Esophagus (tissue), 2 donors: ENCODE measurements at regions not wholly inside any gene's neighbourhood (a gene's known extent, or its start where the extent isn't known, plus 50 kb on each side); places are given as distances from the start of the nearest gene placed in this dataset.

Experiments used
- H3K27ac ChIP-seq, 2 donors: one replicate each; pipeline ENCODE4 v1.5.1; 2013; ENCODE audit warnings: low read depth in 2 of 2, mild to moderate bottlenecking in 2 of 2, inconsistent platforms in 1 of 2, low read length in 1 of 2, moderate library complexity in 1 of 2
- H3K27me3 ChIP-seq, 2 donors: one replicate each; pipeline ENCODE4 v1.6.1; 2013; ENCODE audit warnings: low read length in 2 of 2, control low read depth in 1 of 2, mild to moderate bottlenecking in 1 of 2; ENCODE audit not compliant: insufficient read depth in 2 of 2, control insufficient read depth in 1 of 2
- H3K36me3 ChIP-seq, 2 donors: one replicate each; pipeline ENCODE4 v1.6.1; 2013; ENCODE audit warnings: low read length in 1 of 2; ENCODE audit not compliant: control insufficient read depth in 2 of 2, insufficient read depth in 2 of 2
- H3K4me1 ChIP-seq, 2 donors: one replicate each; pipeline ENCODE4 v1.6.1; 2013; ENCODE audit warnings: low read length in 1 of 2; ENCODE audit not compliant: control insufficient read depth in 2 of 2, insufficient read depth in 2 of 2
- H3K4me3 ChIP-seq, 2 donors: one replicate each; pipeline ENCODE4 v1.5.1; 2013; ENCODE audit warnings: low read length in 2 of 2, mild to moderate bottlenecking in 2 of 2, low read depth in 1 of 2, moderate library complexity in 1 of 2
- H3K9me3 ChIP-seq, 2 donors: one replicate each; pipeline ENCODE4 v1.6.1; 2013; ENCODE audit warnings: mild to moderate bottlenecking in 2 of 2, low read depth in 1 of 2, low read length in 1 of 2, moderate library complexity in 1 of 2; ENCODE audit not compliant: control insufficient read depth in 2 of 2, insufficient read depth in 1 of 2
- WGBS, 2 donors: extraction: QIAGEN DNeasy Blood & Tissue Kit; methylation state at CpG; one replicate each; pipeline ENCODE4 v1.1.7; 2013; 5-methylcytosine and 5-hydroxymethylcytosine counted together
- donor health status: healthy with polysubstance abuse.
- donor health status: Bipolar disorder and iron deficiency.

DNA sequence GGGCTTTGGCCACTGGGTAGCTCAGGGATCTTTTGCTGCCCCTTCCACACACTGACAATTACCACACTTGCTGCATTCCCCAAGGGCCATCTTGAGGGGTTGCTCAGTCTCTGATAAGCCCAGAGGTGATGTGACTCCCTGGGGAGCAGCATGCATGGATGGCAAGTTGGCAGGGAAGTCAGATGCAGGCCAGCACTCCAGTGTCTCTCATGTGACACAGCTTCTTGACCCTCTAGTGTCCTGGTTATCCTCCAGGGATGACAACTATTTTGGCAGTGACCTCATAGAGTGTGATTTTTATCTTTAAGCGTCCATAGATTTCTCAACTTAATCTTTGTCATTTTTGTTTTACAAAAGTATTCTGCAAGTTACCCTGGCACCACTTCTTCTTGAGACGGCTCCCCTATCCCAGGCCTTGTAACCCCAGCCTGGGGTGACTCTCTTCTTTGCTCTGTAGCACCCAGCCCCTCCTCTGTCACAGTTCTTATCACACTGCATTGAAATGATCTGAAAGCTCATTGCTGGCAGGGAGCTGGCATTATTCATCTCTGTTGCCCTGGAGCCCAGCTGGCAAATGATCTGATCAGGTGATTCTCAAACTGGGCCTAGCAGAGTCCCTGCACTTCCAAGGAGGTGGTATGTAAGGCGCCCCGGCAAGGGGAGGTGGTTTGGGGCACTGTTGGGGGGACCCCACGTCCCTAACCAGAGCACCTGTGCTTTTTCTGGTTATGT, 72.6 kb downstream of the TENT5C start:
- no peaks in the 10 kb centered on the region for H3K4me1 ChIP-seq
- no peaks in the 10 kb centered on the region for H3K9me3 ChIP-seq
- H3K4me3 ChIP-seq: no peak overlapping the region
- H3K27ac ChIP-seq: no peak overlapping the region
- H3K27me3 ChIP-seq: no peaks in the 10 kb centered on the region
- 55 to 70% methylated on average over 5 of the region's 5 CpGs for WGBS, 2 donors
- H3K36me3 ChIP-seq: no peaks in the 10 kb centered on the region

DNA sequence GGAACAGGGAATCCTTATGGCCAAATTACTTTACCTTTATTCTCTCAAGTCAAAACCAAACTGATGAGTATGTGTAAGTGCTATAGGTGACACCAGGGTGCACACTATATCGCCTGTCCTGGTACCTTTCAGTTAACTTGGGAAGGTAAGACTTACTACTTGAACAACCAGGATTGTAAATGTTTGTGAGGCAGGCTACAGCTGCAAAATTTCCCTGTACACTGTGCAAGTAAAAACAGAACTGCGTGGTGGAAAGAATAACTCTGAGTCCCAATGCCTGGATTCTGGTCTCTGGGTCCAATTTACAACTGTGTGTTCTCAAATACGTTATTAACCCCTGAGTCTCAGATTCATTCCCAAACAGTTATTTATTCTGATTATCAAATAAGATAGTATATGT, 73.5 kb downstream of the TENT5C start:
- WGBS, 2 donors: 67 to 79% methylated on average over 3 of the region's 3 CpGs
- no peaks in the 10 kb centered on the region for H3K9me3 ChIP-seq
- H3K4me1 ChIP-seq: no peaks in the 10 kb centered on the region
- H3K27me3 ChIP-seq: no peaks in the 10 kb centered on the region
- H3K27ac ChIP-seq: no peak overlapping the region
- H3K4me3 ChIP-seq: no peak overlapping the region
- H3K36me3 ChIP-seq: no peaks in the 10 kb centered on the region

DNA sequence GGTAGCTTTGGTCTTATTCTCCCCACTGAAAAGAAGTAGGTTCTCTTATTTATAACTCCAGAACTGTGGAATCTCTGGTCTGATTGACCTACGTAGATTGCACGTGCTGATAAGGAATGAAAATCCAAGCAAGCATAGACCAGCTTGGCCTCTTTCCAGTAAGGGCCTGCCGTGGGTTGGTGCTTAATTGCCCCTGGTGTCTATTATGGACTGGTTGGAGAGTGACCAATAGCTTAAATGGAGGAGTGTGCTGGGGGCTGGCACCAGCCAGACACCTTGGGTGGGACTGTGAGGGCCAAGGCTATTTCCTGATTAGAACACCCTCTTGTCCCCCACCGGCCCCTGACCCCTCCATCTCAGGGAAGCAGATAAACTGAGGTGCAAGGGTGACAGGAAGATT, 74.0 kb downstream of the TENT5C start:
- Histone ChIP-seq H3K36me3 (no peaks in the 10 kb centered on the region), H3K27me3 (no peaks in the 10 kb centered on the region), H3K4me1 (no peaks in the 10 kb centered on the region), H3K4me3 (no peak overlapping the region), H3K27ac (no peak overlapping the region), H3K9me3 (no peaks in the 10 kb centered on the region)
- 72 to 78% methylated on average over 4 of the region's 4 CpGs for WGBS, 2 donors

DNA sequence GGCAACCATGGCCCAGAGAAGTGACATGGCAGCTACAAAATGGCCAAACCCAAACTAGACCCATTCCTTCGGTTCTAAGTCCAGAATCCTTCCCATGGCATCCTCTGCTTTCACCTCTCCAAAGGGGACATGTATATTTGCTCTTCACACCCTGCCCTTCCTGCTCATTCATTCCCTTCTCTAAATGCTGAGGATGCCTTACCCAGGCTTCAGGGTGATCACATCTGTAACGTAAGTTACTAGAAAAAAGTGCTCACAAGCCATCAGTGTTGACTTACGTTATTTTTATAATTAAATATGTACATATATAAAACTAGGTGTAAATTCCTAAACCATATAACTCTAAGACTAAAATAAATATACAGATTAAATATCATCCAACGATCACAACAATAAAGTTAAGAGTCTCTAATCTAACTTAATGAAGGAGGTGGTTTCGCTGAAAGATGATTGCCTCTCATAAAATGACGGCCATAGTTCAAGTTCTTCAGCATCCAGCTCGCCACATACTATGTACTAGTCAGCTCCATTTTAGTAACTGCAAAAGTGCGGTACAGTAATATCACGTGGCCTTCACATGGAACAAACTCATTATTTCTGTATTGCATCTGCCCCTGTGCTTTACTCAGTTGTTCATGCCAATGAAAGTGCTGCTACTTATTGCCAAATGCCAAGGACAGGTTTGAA, 74.6 kb downstream of the TENT5C start:
- H3K4me3 ChIP-seq: no peak overlapping the region
- no peak overlapping the region for H3K27ac ChIP-seq
- no peaks in the 10 kb centered on the region for H3K36me3 ChIP-seq
- no peaks in the 10 kb centered on the region for H3K27me3 ChIP-seq
- no peaks in the 10 kb centered on the region for H3K4me1 ChIP-seq
- WGBS, 2 donors: 82 to 93% methylated on average over 9 of the region's 9 CpGs
- H3K9me3 ChIP-seq: no peaks in the 10 kb centered on the region

DNA sequence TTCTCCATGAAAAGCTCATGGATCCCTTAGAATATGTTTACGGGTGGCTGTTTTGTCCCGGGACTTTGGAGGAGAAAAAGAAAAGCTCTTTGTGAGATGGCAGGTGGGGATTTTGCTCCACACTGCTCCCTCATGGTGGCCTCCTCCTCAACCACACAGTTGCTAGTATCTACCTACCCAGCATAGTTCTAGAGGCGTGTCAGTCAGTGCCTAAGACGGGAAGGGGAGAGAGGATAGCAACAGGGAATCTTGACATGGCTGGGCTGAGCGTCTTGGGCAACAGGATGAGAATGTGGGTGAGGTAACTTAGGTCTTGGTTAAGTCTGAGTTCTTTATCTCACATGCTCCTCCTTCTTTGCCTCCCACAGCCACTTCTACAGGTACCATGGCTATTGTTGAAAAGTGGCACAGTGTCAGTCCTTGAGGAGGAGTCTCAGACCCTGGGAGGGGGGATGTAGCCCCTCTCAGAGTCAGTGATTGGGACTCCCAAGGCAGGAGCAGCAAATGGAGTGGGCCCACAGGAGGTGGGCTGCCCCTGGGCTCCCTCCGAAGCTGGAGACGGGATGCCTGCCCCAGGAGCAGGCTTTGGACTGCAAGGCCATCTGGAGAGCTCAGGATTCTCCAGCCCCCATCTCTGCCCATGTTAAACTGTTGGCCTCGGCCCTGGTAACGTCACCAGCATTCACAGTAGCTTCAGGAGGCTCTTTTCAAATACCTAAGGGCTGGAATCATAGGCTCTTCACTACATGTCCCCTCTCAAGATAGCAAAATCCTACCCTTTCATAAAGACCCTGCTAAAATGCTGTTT, 75.4 kb downstream of the TENT5C start:
- WGBS, 2 donors: 76 to 80% methylated on average over 9 of the region's 9 CpGs
- Histone ChIP-seq H3K4me1 (no peaks in the 10 kb centered on the region), H3K9me3 (no peaks in the 10 kb centered on the region), H3K4me3 (no peak overlapping the region), H3K27ac (no peak overlapping the region), H3K27me3 (no peaks in the 10 kb centered on the region), H3K36me3 (no peaks in the 10 kb centered on the region)

DNA sequence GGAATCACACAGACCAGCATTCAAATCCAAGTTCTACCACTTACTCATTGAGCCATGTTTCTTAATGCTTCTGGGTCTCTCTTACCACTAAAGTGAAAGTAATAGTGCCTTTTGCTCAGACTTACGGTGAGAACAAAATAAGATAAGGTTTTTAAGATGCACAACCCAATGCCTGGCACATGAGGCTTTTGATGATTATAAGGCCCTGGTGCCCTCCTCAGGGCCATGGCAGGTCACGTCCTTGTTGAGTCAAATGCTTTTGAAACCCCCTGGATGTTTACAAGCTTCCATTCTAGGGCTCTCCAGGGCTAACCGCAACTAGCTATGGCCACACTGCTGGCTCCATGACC, 76.0 kb downstream of the TENT5C start:
- Histone ChIP-seq H3K27ac (peak overlapping the region in 1 of 2 donors; percentile 8), H3K36me3 (no peaks in the 10 kb centered on the region), H3K9me3 (no peaks in the 10 kb centered on the region), H3K27me3 (no peaks in the 10 kb centered on the region), H3K4me1 (no peaks in the 10 kb centered on the region), H3K4me3 (no peak overlapping the region)
- 85 to 89% methylated on average over 3 of the region's 3 CpGs for WGBS, 2 donors

DNA sequence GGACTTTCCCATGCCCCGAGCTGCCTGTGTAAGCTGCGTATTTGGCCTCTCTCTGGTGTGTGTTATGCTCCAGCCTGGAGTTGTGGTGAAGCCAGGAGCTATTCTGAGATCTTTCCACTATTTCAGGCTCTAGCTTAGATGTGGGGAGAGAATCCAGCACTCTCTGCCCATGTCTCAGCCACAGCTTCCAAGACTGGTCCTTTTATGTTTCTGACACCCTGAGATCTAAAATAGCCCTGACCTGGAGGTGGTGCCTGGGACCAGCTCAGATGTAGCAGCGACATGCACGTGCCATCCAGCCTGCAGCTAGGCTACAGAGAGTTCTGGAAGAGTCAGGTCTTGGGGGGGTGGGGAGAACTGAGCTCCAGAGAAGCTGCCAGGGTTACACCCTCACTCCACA, 76.5 kb downstream of the TENT5C start:
- Histone ChIP-seq H3K9me3 (no peaks in the 10 kb centered on the region), H3K4me3 (no peak overlapping the region), H3K36me3 (no peaks in the 10 kb centered on the region), H3K27me3 (no peaks in the 10 kb centered on the region), H3K4me1 (no peaks in the 10 kb centered on the region), H3K27ac (no peak overlapping the region)
- 80 to 82% methylated on average over 4 of the region's 4 CpGs for WGBS, 2 donors

DNA sequence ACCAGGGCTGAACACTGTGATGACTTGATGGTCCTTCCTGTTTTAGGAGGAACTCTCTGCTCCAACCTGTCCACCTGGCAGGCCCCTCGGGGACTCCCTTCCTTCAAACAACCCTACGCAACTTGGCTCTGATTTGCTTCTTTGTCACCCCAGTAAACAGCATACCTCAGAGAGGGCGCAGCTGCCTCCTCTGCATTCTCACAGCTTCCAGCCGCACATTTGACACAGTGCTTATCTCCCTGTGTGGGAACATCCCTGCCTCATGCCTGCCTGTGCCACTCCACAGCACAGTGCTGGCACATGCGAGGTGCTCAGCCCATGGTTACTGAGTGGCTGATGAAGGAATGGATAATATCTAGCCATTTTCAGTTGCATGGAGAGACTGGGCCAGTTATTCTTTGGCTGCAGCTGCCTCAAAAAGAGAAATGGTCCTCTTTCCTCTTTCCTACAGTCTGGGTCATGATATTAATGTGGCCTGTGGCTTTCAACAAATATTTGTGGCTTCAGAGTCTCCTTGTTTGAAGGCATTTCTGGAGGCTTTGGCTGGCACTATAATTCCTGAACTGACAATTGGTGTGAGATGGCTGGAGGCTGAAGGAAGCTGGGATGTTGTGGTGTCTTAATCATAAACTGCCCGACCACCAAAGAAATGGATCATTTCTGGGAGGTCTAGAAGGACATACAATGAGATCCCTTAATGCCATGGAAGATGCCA, 77.9 kb downstream of the TENT5C start:
- Histone ChIP-seq H3K4me1 (no peaks in the 10 kb centered on the region), H3K27ac (no peak overlapping the region), H3K4me3 (no peak overlapping the region), H3K9me3 (no peaks in the 10 kb centered on the region), H3K27me3 (no peaks in the 10 kb centered on the region), H3K36me3 (no peaks in the 10 kb centered on the region)
- WGBS, 2 donors: 82 to 87% methylated on average over 6 of the region's 6 CpGs

DNA sequence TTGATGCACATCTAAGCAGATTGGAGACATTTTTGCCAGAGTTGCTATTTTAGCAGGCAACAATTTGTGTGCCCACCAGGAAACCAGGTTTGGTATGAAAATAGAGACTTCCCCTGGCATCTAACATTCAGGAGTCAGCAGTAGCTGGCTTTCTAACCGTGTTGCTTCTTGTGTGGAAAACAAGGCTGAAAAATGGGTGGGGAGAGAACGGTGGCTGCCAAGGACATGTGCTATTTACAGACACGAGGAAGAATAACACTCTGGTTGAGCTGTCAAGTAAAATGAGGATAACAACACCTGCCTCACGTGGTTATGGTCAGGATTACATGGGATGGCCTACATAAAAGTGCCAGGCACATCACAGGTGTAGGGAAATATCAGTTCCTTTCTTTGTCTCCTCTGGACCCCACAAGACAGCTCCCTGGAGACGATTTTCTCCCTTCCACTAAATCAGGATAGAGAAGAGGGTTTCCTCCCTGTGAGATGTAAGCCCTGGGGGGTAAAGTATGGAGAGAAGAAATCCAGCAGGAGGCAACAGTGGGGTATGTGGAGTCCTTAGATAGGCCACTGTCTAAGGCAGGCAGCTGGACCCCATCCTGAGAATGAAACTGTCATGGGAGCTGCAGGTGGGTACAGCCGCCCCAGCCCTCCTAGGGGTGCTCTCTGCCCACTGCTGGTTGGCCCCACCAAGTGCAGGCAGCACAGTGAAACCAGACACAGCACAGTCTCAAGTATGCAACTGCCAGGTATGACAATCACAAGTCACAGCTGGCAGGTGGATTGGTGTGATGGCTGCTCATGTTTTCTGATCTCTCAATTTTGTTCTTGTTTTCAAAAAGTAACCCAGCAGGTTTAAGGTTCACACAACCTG, 80.3 kb downstream of the TENT5C start:
- WGBS, 2 donors: 55 to 61% methylated on average over 6 of the region's 6 CpGs
- Histone ChIP-seq H3K4me3 (no peak overlapping the region), H3K36me3 (no peaks in the 10 kb centered on the region), H3K27me3 (no peaks in the 10 kb centered on the region), H3K9me3 (no peaks in the 10 kb centered on the region), H3K27ac (no peak overlapping the region), H3K4me1 (no peaks in the 10 kb centered on the region)
